ENCODE measurements at regions not wholly inside any gene's neighbourhood (a gene's known extent, or its start where the extent isn't known, plus 50 kb on each side); places are given as distances from the start of the nearest gene placed in this dataset.

DNA sequence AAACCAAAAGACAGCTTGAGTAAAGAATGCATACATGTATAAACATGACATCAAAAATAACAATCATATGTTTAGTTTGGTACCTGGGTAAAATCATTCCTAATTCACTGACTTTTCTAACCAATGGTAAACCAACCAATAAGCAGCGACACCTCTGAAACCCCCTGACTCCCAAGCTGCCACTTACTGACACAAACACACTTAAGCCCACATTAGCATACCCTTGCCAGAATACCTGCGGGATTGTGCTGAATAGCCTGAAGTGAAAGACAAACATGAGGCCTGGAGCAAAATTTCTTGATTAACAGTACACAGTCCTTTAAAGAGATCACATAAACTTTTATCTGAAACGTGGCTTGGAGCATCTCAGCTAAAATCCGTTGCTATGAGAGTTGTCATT is 902.9 kb downstream of the TMEM182 start:
- TF ChIP-seq POLR2A (IDR thresholded peaks at IDR 0.05; ENCODE audit: low read depth, low read length) (no peak), JUN (IDR thresholded peaks at IDR 0.05; ENCODE audit: borderline replicate concordance, insufficient read depth, insufficient read length, low read depth) (no peak), POLR2AphosphoS5 (IDR thresholded peaks at IDR 0.05; ENCODE audit: insufficient read depth, low read depth, low read length) (no peak), EZH2 (IDR thresholded peaks at IDR 0.05; ENCODE audit: borderline replicate concordance, low read depth, low read length, severe bottlenecking) (no peak), MYC (IDR thresholded peaks at IDR 0.05; ENCODE audit: low read depth, low read length) (no peak), GATA2 (IDR thresholded peaks at IDR 0.05; ENCODE audit: insufficient read depth, insufficient read length, low read depth, low read length) (no peak)
- TF ChIP-seq, protein P1, sequence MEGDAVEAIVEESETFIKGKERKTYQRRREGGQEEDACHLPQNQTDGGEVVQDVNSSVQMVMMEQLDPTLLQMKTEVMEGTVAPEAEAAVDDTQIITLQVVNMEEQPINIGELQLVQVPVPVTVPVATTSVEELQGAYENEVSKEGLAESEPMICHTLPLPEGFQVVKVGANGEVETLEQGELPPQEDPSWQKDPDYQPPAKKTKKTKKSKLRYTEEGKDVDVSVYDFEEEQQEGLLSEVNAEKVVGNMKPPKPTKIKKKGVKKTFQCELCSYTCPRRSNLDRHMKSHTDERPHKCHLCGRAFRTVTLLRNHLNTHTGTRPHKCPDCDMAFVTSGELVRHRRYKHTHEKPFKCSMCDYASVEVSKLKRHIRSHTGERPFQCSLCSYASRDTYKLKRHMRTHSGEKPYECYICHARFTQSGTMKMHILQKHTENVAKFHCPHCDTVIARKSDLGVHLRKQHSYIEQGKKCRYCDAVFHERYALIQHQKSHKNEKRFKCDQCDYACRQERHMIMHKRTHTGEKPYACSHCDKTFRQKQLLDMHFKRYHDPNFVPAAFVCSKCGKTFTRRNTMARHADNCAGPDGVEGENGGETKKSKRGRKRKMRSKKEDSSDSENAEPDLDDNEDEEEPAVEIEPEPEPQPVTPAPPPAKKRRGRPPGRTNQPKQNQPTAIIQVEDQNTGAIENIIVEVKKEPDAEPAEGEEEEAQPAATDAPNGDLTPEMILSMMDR (IDR thresholded peaks at IDR 0.05; ENCODE audit: extremely low read depth in 1 of 2, insufficient read depth in 1 of 2, low read depth in 1 of 2, low read length in 2 of 2) = no peak
- TF ChIP-seq, protein P2, sequence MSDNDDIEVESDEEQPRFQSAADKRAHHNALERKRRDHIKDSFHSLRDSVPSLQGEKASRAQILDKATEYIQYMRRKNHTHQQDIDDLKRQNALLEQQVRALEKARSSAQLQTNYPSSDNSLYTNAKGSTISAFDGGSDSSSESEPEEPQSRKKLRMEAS (IDR thresholded peaks at IDR 0.05; ENCODE audit: insufficient read depth, insufficient read length) = no peak

Measured in endothelial cell of umbilical vein (primary cell).